A549 (cell line): ENCODE measurements at regions not wholly inside any gene's neighbourhood (a gene's known extent, or its start where the extent isn't known, plus 50 kb on each side); places are given as distances from the start of the nearest gene placed in this dataset.

ENCODE experiments used
- EP300 ChIP-seq, 2 experiments: fragments of >200 bp; sonication (Bioruptor Twin); formaldehyde crosslinking; IDR thresholded peaks; 2 replicates in 1 of 2; 3 replicates in 1 of 2; pipeline ENCODE4 v1.6.1; 2016 to 2017
- HOXA7 ChIP-seq: fragments of 250-450 bp; sonication (Bioruptor Pico); IDR thresholded peaks from 2 replicates; pipeline ENCODE4 v1.5.0; 2020; ENCODE audit warnings: mild to moderate bottlenecking, moderate library complexity
- JUNB ChIP-seq: fragments of >200 bp; sonication (Bioruptor Twin); formaldehyde crosslinking; IDR thresholded peaks from 2 replicates; pipeline ENCODE4 v1.6.1; 2016
- KDM1A ChIP-seq: fragments of 200-600 bp; sonication (generic); IDR thresholded peaks from 2 replicates; pipeline ENCODE4 v1.6.1; 2016; ENCODE audit warnings: low read depth, mild to moderate bottlenecking
- NFE2L2 ChIP-seq: fragments of 150-350 bp; conservative IDR thresholded peaks from 2 replicates; pipeline ENCODE4 v1.6.1; 2014; ENCODE audit warnings: low read length
- POLR2A ChIP-seq: IDR thresholded peaks from 2 replicates; pipeline ENCODE4 v1.6.1; 2012; ENCODE audit warnings: mild to moderate bottlenecking, low read length
- RFX5 ChIP-seq: fragments of 450-650 bp; IDR thresholded peaks from 2 replicates; pipeline ENCODE4 v1.7.1; 2014; ENCODE audit warnings: antibody characterized with exemption, mild to moderate bottlenecking, moderate library complexity
- TP53 ChIP-seq: fragments of 250-450 bp; sonication (Bioruptor Pico); IDR thresholded peaks from 2 replicates; pipeline ENCODE4 v1.5.0; 2021; ENCODE audit warnings: mild to moderate bottlenecking, moderate library complexity
- TF ChIP-seq, protein P1 (sequence below): fragments of >200 bp; sonication (Bioruptor Twin); formaldehyde crosslinking; IDR thresholded peaks from 3 replicates; pipeline ENCODE4 v1.5.1; 2016
- TF ChIP-seq, protein P2 (sequence below): fragments of 250-450 bp; sonication (Bioruptor Pico); IDR thresholded peaks from 2 replicates; pipeline ENCODE4 v1.5.0; 2021; ENCODE audit warnings: mild to moderate bottlenecking, moderate library complexity, borderline replicate concordance
- TF ChIP-seq, protein P3 (sequence below): fragments of 200-600 bp; sonication (generic); IDR thresholded peaks from 2 replicates; pipeline ENCODE4 v1.6.1; 2016; ENCODE audit warnings: antibody characterized with exemption, mild to moderate bottlenecking, moderate library complexity

DNA sequence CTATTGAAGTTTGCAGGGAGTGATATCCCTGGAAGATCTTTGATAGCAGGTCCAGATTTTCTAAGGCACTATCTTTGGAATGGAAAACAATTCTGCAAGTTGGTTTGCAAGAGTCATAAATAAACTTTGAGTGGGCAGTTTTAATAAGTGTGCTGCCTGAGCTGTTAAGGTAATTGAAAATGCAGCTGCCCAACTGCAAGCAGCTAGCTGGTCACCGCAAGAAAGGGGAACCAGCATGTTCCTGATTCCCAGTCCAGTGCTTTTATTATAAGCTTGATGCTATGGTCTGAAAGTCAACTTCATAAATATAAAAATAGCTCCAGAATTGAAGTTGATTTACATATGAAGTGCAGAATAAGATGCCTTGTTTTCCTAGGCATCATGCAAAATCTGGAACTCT lies 308.4 kb downstream of the ZNF248 start:
- TF ChIP-seq, protein P1, sequence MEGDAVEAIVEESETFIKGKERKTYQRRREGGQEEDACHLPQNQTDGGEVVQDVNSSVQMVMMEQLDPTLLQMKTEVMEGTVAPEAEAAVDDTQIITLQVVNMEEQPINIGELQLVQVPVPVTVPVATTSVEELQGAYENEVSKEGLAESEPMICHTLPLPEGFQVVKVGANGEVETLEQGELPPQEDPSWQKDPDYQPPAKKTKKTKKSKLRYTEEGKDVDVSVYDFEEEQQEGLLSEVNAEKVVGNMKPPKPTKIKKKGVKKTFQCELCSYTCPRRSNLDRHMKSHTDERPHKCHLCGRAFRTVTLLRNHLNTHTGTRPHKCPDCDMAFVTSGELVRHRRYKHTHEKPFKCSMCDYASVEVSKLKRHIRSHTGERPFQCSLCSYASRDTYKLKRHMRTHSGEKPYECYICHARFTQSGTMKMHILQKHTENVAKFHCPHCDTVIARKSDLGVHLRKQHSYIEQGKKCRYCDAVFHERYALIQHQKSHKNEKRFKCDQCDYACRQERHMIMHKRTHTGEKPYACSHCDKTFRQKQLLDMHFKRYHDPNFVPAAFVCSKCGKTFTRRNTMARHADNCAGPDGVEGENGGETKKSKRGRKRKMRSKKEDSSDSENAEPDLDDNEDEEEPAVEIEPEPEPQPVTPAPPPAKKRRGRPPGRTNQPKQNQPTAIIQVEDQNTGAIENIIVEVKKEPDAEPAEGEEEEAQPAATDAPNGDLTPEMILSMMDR, result no peak
- TF ChIP-seq, protein P2, sequence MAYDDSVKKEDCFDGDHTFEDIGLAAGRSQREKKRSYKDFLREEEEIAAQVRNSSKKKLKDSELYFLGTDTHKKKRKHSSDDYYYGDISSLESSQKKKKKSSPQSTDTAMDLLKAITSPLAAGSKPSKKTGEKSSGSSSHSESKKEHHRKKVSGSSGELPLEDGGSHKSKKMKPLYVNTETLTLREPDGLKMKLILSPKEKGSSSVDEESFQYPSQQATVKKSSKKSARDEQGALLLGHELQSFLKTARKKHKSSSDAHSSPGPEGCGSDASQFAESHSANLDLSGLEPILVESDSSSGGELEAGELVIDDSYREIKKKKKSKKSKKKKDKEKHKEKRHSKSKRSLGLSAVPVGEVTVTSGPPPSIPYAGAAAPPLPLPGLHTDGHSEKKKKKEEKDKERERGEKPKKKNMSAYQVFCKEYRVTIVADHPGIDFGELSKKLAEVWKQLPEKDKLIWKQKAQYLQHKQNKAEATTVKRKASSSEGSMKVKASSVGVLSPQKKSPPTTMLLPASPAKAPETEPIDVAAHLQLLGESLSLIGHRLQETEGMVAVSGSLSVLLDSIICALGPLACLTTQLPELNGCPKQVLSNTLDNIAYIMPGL (CRISPR knock-in tag), result no peak
- TF ChIP-seq POLR2A, result no peak
- no peak for TF ChIP-seq EP300 (IDR thresholded peaks at IDR 0.05)
- no peak for TF ChIP-seq HOXA7
- no peak for TF ChIP-seq TP53 (CRISPR knock-in tag)
- TF ChIP-seq NFE2L2, result no peak
- TF ChIP-seq JUNB, result no peak
- no peak for TF ChIP-seq KDM1A
- TF ChIP-seq, protein P3, sequence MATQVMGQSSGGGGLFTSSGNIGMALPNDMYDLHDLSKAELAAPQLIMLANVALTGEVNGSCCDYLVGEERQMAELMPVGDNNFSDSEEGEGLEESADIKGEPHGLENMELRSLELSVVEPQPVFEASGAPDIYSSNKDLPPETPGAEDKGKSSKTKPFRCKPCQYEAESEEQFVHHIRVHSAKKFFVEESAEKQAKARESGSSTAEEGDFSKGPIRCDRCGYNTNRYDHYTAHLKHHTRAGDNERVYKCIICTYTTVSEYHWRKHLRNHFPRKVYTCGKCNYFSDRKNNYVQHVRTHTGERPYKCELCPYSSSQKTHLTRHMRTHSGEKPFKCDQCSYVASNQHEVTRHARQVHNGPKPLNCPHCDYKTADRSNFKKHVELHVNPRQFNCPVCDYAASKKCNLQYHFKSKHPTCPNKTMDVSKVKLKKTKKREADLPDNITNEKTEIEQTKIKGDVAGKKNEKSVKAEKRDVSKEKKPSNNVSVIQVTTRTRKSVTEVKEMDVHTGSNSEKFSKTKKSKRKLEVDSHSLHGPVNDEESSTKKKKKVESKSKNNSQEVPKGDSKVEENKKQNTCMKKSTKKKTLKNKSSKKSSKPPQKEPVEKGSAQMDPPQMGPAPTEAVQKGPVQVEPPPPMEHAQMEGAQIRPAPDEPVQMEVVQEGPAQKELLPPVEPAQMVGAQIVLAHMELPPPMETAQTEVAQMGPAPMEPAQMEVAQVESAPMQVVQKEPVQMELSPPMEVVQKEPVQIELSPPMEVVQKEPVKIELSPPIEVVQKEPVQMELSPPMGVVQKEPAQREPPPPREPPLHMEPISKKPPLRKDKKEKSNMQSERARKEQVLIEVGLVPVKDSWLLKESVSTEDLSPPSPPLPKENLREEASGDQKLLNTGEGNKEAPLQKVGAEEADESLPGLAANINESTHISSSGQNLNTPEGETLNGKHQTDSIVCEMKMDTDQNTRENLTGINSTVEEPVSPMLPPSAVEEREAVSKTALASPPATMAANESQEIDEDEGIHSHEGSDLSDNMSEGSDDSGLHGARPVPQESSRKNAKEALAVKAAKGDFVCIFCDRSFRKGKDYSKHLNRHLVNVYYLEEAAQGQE, result no peak
- TF ChIP-seq RFX5, result no peak
